HT1080 (cell line): ENCODE measurements at regions not wholly inside any gene's neighbourhood (a gene's known extent, or its start where the extent isn't known, plus 50 kb on each side); places are given as distances from the start of the nearest gene placed in this dataset.

Experiments
- DNase-seq: peaks from one replicate; pipeline ENCODE4 v3.0.0-alpha.2; 2015; ENCODE audit warnings: low read depth

- no peak for DNase-seq
Observed at GRCh38 chr6:14948586-14949245, 297.2 kb upstream of the JARID2 start.

DNA sequence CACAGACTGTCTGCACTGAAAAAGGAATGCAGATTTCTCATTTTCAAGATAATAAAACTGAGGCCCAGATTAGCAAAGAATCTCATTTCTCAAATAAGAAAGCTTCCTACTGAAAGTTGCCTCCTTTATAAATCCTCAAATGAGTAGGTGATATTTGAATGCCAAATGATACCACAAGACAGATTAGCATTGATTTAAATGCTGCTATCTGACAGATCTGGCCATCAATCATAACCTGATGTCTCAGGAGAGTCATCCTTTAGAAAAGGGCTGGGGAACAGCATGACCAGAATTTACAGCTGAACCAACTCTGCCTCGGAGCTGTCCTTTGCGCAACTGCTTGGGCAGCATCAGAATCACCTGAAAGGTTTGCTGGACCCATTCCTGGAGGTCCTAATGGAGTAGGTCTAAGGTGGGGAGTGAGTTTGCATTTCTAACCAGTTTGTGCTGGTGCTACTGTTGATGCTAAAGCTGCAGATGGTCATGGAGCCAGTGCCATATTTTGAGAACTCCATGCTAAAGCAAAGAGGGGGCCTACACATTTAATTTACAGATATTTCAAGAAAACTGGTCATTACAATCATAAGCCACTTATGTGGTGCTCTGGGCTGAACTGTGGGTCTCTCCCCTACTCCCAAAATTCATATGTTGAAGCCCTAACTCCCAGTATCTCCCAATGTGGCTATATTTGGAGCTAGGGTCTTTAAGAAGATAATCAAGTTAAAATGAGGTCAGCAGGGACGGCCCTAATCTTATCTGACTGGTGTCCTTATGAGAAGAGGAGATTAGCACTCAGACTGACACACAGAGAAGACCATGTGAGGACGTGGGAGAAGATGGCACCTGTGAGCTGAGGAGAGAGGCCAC is 295.5 kb upstream of the JARID2 start:
- DNase-seq, result no peak

DNA sequence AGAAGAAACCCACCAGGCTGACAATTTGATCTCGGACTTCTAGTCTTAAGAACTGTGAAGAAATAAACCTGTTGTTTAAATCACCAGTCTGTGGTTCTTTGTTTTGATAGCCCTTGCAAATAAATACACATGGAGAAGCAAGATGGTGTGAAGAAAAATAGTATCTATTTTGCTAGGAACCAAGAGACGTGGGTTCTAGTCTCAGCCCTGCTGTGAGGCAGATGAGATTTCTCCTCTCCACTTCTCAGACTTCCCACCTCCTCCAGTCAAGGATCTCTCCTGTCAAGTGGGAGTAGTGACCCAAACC is 294.9 kb upstream of the JARID2 start:
- no peak for DNase-seq

GRCh38 chr6:14951704-14952103 is 294.2 kb upstream of the JARID2 start:
- no peak for DNase-seq

DNA sequence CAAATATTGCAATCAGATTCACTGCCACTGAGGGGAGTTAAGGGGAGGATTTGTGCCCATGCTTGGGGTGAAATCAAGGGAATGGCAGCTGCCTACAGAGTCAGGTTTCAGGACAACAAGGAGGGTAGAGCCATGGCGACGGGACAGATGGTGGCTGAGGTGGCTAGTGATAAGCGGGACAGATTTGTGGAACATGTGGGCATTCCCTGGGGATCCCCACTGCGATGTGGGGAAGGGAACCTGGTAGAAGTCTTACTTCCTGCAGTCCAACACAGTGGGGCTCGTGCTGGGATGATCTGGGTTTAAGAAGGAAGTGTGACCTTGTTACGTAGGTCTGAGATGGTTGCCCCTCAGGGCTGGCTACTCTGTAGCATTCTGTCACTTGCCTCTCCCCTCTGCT is 292.0 kb upstream of the JARID2 start:
- DNase-seq, result no peak

- DNase-seq, result no peak
Observed at GRCh38 chr6:14957355-14958059, 288.4 kb upstream of the JARID2 start.

GRCh38 chr6:14959324-14959885 is 286.5 kb upstream of the JARID2 start:
- no peak for DNase-seq

DNA sequence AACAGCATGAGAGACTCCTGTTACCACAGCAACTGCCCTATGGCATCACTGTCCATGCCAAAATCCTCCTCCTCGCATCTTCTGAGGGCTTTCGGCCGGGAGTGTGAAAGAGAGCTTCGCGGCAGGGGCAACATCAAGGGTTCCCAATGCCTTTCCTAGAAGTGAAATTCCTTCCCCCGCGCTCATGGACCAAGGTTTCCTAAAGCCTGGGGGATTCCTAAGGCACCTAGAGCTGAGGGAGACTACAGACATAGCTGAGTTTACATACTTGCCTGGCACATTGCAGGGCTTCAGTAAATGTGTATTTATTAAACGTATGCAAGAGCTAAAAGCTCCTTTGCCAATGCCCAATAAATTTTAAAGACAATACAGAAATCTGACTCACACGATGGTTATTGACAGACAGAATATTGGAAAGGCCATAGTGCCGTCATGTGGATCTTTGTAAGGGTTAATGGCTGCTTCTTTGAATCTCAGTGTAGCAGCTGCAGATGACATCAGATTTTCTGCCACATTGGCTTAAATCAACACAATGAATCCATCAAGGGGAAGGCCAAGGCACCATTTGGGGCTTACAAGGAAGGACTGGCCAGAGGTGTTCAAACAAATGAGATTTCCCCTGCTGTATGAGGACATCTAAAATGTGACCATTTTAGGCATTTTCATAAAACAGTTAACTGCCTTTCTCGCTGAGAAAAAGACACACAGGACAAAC is 281.2 kb upstream of the JARID2 start:
- DNase-seq, result no peak

GRCh38 chr6:14965424-14966075 is 280.3 kb upstream of the JARID2 start:
- no peak for DNase-seq

DNA sequence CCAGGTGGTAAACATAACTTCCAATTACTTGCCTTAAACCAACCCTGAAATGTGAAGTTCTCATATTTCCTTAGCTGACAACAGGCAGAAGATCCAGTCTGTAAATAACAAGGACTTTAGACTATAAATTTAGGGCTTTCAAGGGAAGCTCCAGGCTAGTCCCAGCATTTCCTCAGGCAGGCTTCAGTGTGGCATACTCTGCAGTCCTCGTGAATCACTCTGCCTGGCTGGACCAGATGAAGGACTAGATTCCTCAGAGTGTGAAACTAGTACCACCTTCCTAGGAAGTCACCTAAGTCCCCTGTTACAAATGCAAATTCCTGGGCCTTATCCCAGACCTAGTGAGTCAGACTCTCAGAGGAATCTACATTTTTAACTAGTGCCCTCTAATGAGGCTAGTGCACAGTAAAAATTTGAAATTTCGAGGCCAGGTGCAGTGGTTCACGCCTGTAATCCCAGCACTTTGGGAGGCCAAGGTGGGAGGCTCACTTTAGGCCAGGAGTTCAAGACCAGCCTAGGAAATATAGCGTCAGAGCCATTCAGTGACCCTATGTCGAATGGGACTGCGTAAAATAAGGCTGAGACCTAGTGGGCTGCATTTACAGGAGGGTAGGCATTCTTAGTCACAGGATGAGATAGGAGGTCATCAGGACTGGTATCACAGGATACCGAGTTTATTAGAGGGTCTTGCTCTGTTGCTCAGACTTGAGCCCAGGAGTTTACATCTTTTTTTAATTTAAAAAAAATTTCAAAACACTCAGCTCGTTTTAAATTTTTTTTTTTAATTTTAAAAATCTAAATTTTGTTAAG is 279.6 kb upstream of the JARID2 start:
- peak; percentile 34 for DNase-seq

GRCh38 chr6:14966906-14967711 is 278.8 kb upstream of the JARID2 start:
- DNase-seq, result no peak

GRCh38 chr6:14968056-14968637 is 277.7 kb upstream of the JARID2 start:
- DNase-seq, result no peak

- DNase-seq, result no peak
Observed at GRCh38 chr6:14969126-14969525, 276.7 kb upstream of the JARID2 start.

DNA sequence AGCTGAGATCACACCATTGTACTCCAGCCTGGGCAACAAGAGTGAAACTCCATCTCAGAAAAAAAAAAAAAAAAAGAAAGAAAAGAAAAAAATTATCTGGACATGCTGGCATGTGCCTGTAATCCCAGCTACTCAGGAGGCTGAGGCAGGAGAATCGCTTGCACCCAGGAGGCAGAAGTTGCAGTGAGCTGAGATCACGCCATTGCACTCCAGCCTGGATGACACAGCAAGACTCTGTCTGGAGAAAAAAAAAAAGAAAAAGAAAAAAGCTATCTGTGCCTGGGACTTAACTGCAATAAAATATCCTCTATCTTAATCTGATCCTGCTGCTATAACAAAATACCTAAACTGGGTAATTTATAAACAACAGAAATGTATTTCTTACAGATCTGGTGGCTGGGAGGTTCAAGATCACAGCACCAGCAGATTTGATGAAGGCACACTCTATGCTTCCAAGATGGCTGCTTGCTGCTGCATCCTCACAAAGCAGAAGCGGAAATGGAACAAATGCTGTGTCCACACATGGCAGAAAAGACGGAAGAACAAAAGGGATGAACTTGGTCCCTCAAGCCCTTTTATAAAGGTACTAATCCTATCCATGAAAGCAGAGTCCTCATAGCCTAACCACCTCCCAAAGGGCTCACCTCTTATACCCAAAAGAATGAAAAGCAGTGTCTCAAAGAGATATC is 273.3 kb upstream of the JARID2 start:
- no peak for DNase-seq

- no peak for DNase-seq
Observed at GRCh38 chr6:14974372-14974771, 271.5 kb upstream of the JARID2 start.

- DNase-seq, result no peak
Observed at GRCh38 chr6:14974792-14975470, 270.9 kb upstream of the JARID2 start.

- no peak for DNase-seq
Observed at GRCh38 chr6:14975471-14975817, 270.4 kb upstream of the JARID2 start.
